Tibial nerve (tissue), 4 donors: ENCODE measurements at regions not wholly inside any gene's neighbourhood (a gene's known extent, or its start where the extent isn't known, plus 50 kb on each side); places are given as distances from the start of the nearest gene placed in this dataset.
A peak's percentile ranks its signal among the peaks of the same experiment; 100 is the strongest.

Experiments used
- CTCF ChIP-seq, 5 experiments: fragments of 200-600 bp in 3 of 5; fragments of 450-650 bp in 2 of 5; sonication (generic) in 3 of 5; IDR thresholded peaks; one replicate each; pipeline ENCODE4 v1.5.1; 2016 to 2019; ENCODE audit warnings: antibody characterized with exemption in 5 of 5, mild to moderate bottlenecking in 3 of 5, moderate library complexity in 2 of 5
- EP300 ChIP-seq, 2 donors: sonication (generic); formaldehyde crosslinking; IDR thresholded peaks; one replicate each; pipeline ENCODE4 v1.6.1; 2017; ENCODE audit warnings: antibody characterized with exemption in 2 of 2, mild to moderate bottlenecking in 1 of 2
- POLR2A ChIP-seq, 2 donors: fragments of 450-650 bp; IDR thresholded peaks; one replicate each; pipeline ENCODE4 v1.6.1; 2017; ENCODE audit warnings: antibody characterized with exemption in 2 of 2, mild to moderate bottlenecking in 2 of 2, moderate library complexity in 2 of 2

DNA sequence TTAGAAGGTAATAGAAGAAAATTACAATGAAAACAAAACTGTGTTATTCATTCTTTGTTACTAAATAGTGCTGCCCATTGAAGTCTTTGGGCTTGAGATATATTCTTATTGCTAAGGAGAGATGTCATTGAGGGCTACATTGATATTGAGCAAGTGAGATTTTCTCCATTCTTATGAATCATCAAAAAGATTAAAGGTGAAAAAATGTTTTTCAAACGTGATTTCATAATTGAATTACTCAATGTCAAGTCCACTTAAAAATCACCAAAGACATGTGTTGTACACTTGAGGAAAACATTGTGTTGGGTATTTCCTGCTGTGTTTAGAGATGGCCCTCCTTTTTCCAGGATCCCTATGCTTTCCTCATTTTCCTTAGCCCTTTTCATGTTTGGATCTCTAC is 448.1 kb downstream of the NFIB start:
- TF ChIP-seq POLR2A (IDR thresholded peaks at IDR 0.05), result no peak
- TF ChIP-seq CTCF (IDR thresholded peaks at IDR 0.05), result no peak
- peak in 1 of 2 donors; percentile 8 for TF ChIP-seq EP300 (IDR thresholded peaks at IDR 0.05)
